CD4-positive, alpha-beta T cell (primary cell): ENCODE measurements at regions not wholly inside any gene's neighbourhood (a gene's known extent, or its start where the extent isn't known, plus 50 kb on each side); places are given as distances from the start of the nearest gene placed in this dataset.

Source experiments
- ATAC-seq: fragments of 200-7000 bp; cut with Tn5 transposase; one replicate; pipeline ENCODE4 v1.10.0; 2022; ENCODE audit warnings: mild to moderate bottlenecking; ENCODE audit not compliant: poor library complexity
- CTCF ChIA-PET: fragments of 350-600 bp; sonication (Branson Sonifier 250); formaldehyde crosslinking; loops from one replicate; lab custom pipeline; 2021; ENCODE audit warnings: antibody characterized with exemption, inconsistent platforms; lab: Charles Lee
- POLR2A ChIA-PET: fragments of 350-600 bp; sonication (Branson Sonifier 250); formaldehyde crosslinking; loops from one replicate; lab custom pipeline; 2021; ENCODE audit warnings: antibody characterized with exemption, inconsistent platforms; lab: Charles Lee
- DNase-seq, 14 experiments: peaks; one replicate each; pipeline ENCODE4 v3.0.0-alpha.2; 2013 to 2020; ENCODE audit warnings: mixed read lengths in 2 of 14
- H3K27ac ChIP-seq, 2 donors: one replicate each; pipeline versions ENCODE4 v1.5.1 to v1.7.0; 2013; ENCODE audit warnings: low read length in 2 of 2, low read depth in 1 of 2, mild to moderate bottlenecking in 1 of 2
- H3K27me3 ChIP-seq, 2 experiments: 1 replicate in 1 of 2; 2 replicates in 1 of 2; pipeline versions ENCODE4 v1.6.1 to v1.7.0; 2013; ENCODE audit warnings: low read length in 2 of 2, control low read depth in 1 of 2, mild to moderate bottlenecking in 1 of 2, moderate library complexity in 1 of 2; ENCODE audit not compliant: insufficient read depth in 2 of 2, control insufficient read depth in 1 of 2
- H3K36me3 ChIP-seq: one replicate; pipeline ENCODE4 v1.6.1; 2013; ENCODE audit warnings: low read length, control low read depth; ENCODE audit not compliant: insufficient read depth
- H3K4me1 ChIP-seq: one replicate; pipeline ENCODE4 v1.6.1; 2013; ENCODE audit warnings: low read length, control low read depth; ENCODE audit not compliant: insufficient read depth
- H3K4me3 ChIP-seq: one replicate; pipeline ENCODE4 v1.5.1; 2013; ENCODE audit warnings: mild to moderate bottlenecking, low read length, moderate library complexity
- H3K9me3 ChIP-seq, 2 experiments: 1 replicate in 1 of 2; 2 replicates in 1 of 2; pipeline versions ENCODE4 v1.6.1 to v1.7.0; 2013; ENCODE audit warnings: low read length in 2 of 2, mild to moderate bottlenecking in 2 of 2, control low read depth in 1 of 2, moderate library complexity in 1 of 2; ENCODE audit not compliant: control insufficient read depth in 1 of 2, insufficient read depth in 1 of 2
- H3K27ac Mint-ChIP-seq: one replicate; pipeline ENCODE4 v1.8.0; 2020; ENCODE audit warnings: mixed read lengths
- H3K27me3 Mint-ChIP-seq: one replicate; pipeline ENCODE4 v1.8.0; 2021; ENCODE audit warnings: mixed read lengths
- H3K36me3 Mint-ChIP-seq: one replicate; pipeline ENCODE4 v1.8.0; 2021; ENCODE audit warnings: low read depth, mixed read lengths
- H3K4me1 Mint-ChIP-seq: one replicate; pipeline ENCODE4 v1.8.0; 2021; ENCODE audit warnings: low read depth, mixed read lengths
- H3K4me3 Mint-ChIP-seq: one replicate; pipeline ENCODE4 v1.8.0; 2020; ENCODE audit warnings: mild to moderate bottlenecking, mixed read lengths
- H3K9me3 Mint-ChIP-seq: one replicate; pipeline ENCODE4 v1.8.0; 2020; ENCODE audit warnings: mixed read lengths
- CTCF ChIP-seq: fragments of 200-600 bp; IDR thresholded peaks from one replicate; pipeline ENCODE4 v1.8.0; 2022; ENCODE audit warnings: antibody characterized with exemption, mild to moderate bottlenecking
- intact Hi-C, 2 experiments: fragments of 100-400 bp; cut with DNase I in 1 of 2; cut with micrococcal nuclease in 1 of 2; formaldehyde crosslinking; loops; one replicate each; pipeline versions ENCODE4 v1.15.1 to v1.9.0; 2023 to 2025; cut with DNase I, micrococcal nuclease

GRCh38 chr14:98802044-98802443, 470.0 kb downstream of the BCL11B start:
- no peak overlapping the region for H3K4me3 ChIP-seq
- Mint-ChIP-seq H3K27me3 (no peaks in the 10 kb centered on the region), H3K4me3 (no peak overlapping the region), H3K27ac (no peak overlapping the region), H3K9me3 (no peaks in the 10 kb centered on the region), H3K4me1 (peaks cover 4% of the 10 kb centered on the region), H3K36me3 (no peaks in the 10 kb centered on the region)
- ChIA-PET POLR2A (no interaction called here), CTCF (no interaction called here)
- H3K4me1 ChIP-seq = no peaks in the 10 kb centered on the region
- H3K36me3 ChIP-seq = no peaks in the 10 kb centered on the region
- no peak overlapping the region for H3K27ac ChIP-seq
- ATAC-seq (no peak), DNase-seq (no peak)
- no peak for TF ChIP-seq CTCF
- no peaks in the 10 kb centered on the region for H3K27me3 ChIP-seq
- H3K9me3 ChIP-seq = no peaks in the 10 kb centered on the region
- intact Hi-C loops = no loop called here

- ChIA-PET POLR2A (no interaction called here), CTCF (no interaction called here)
- intact Hi-C loops = no loop called here
- TF ChIP-seq CTCF = no peak
- ATAC-seq (no peak), DNase-seq (no peak)
- Histone ChIP-seq H3K27me3 (no peaks in the 10 kb centered on the region), H3K4me1 (no peaks in the 10 kb centered on the region), H3K4me3 (no peak overlapping the region), H3K36me3 (no peaks in the 10 kb centered on the region), H3K27ac (no peak overlapping the region), H3K9me3 (no peaks in the 10 kb centered on the region)
- Mint-ChIP-seq H3K36me3 (no peaks in the 10 kb centered on the region), H3K4me1 (peaks cover 4% of the 10 kb centered on the region), H3K9me3 (no peaks in the 10 kb centered on the region), H3K27me3 (no peaks in the 10 kb centered on the region), H3K27ac (no peak overlapping the region), H3K4me3 (no peak overlapping the region)
These were observed 468.8 kb downstream of the BCL11B start for GRCh38 chr14:98803196-98803595.

- DNase-seq (no peak), ATAC-seq (no peak)
- Histone ChIP-seq H3K27ac (no peak overlapping the region), H3K4me3 (no peak overlapping the region), H3K36me3 (no peaks in the 10 kb centered on the region), H3K27me3 (no peaks in the 10 kb centered on the region), H3K4me1 (no peaks in the 10 kb centered on the region), H3K9me3 (no peaks in the 10 kb centered on the region)
- Mint-ChIP-seq H3K4me1 (no peaks in the 10 kb centered on the region), H3K9me3 (no peaks in the 10 kb centered on the region), H3K4me3 (no peak overlapping the region), H3K27ac (no peak overlapping the region), H3K36me3 (no peaks in the 10 kb centered on the region), H3K27me3 (no peaks in the 10 kb centered on the region)
- intact Hi-C loops = no loop called here
- TF ChIP-seq CTCF = no peak
- ChIA-PET CTCF (no interaction called here), POLR2A (no interaction called here)
These were observed 463.2 kb downstream of the BCL11B start for GRCh38 chr14:98808494-98809407.
